ENCODE measurements at regions not wholly inside any gene's neighbourhood (a gene's known extent, or its start where the extent isn't known, plus 50 kb on each side); places are given as distances from the start of the nearest gene placed in this dataset.

- H4K20me1 ChIP-seq (ENCODE audit: insufficient read depth), result no peaks in the 10 kb centered on the region
- ChIA-PET POLR2A (no interaction called here), CTCF (no interaction called here)
- H3K27ac ChIP-seq (ENCODE audit: low read depth in 2 of 2, low read length in 1 of 2), result no peak overlapping the region
- H3K9me3 ChIP-seq, result no peaks in the 10 kb centered on the region
- 51% methylated on average over 4 of the region's 4 CpGs for WGBS (ENCODE audit: low lambda C conversion rate)
- H3K9me2 ChIP-seq, result no peaks in the 10 kb centered on the region
- H3K4me3 ChIP-seq (ENCODE audit: low read depth in 2 of 2, low read length in 1 of 2), result no peak overlapping the region
- no peak overlapping the region for H3K9ac ChIP-seq
- no peak for DNase-seq
- H3K4me2 ChIP-seq, result no peak overlapping the region
- H2AFZ ChIP-seq (ENCODE audit: low read depth), result no peak overlapping the region
- H3F3A ChIP-seq (replicated peaks; ENCODE audit: insufficient read depth), result no peaks in the 10 kb centered on the region
- TF ChIP-seq FOSL2 (IDR thresholded peaks at IDR 0.05; ENCODE audit: borderline replicate concordance, low read depth) (no peak), IRF3 (IDR thresholded peaks at IDR 0.05; ENCODE audit: low read depth, low read length) (no peak), RAD21 (IDR thresholded peaks at IDR 0.05; ENCODE audit: low read length) (no peak), EP300 (IDR thresholded peaks at IDR 0.05; ENCODE audit: borderline replicate concordance in 1 of 2, low read depth in 1 of 2, low read length in 1 of 2) (no peak), RFX5 (IDR thresholded peaks at IDR 0.05; ENCODE audit: low read length) (no peak), SMC3 (IDR thresholded peaks at IDR 0.05; ENCODE audit: low read depth, low read length) (no peak), ELF1 (IDR thresholded peaks at IDR 0.05) (no peak), JUND (IDR thresholded peaks at IDR 0.05) (no peak), PBX3 (IDR thresholded peaks at IDR 0.05) (no peak)
- no peaks in the 10 kb centered on the region for H3K36me3 ChIP-seq (replicated peaks in 1 of 2; ENCODE audit: control insufficient read depth in 1 of 2, insufficient read depth in 2 of 2, low read length in 1 of 2)
- H3K4me1 ChIP-seq (ENCODE audit: control insufficient read depth in 1 of 2, insufficient read depth in 2 of 2, low read depth in 1 of 2, low read length in 1 of 2), result no peaks in the 10 kb centered on the region
- peaks cover 16% of the 10 kb centered on the region; the same call in 1 of the 2 replicates for H3K27me3 ChIP-seq (ENCODE audit: insufficient read depth)
- no peaks in the 10 kb centered on the region for H3K79me2 ChIP-seq (ENCODE audit: insufficient read depth)
Measured at GRCh38 chr2:118764855-118765254, 82.6 kb downstream of the EN1 start.

GRCh38 chr2:118763797-118764196, 83.7 kb downstream of the EN1 start:
- Histone ChIP-seq H4K20me1 (ENCODE audit: insufficient read depth) (no peaks in the 10 kb centered on the region), H2AFZ (ENCODE audit: low read depth) (no peak overlapping the region), H3K9ac (no peak overlapping the region), H3K4me2 (no peak overlapping the region), H3K27ac (ENCODE audit: low read depth in 2 of 2, low read length in 1 of 2) (no peak overlapping the region), H3F3A (replicated peaks; ENCODE audit: insufficient read depth) (no peaks in the 10 kb centered on the region), H3K9me2 (no peaks in the 10 kb centered on the region), H3K4me1 (ENCODE audit: control insufficient read depth in 1 of 2, insufficient read depth in 2 of 2, low read depth in 1 of 2, low read length in 1 of 2) (no peaks in the 10 kb centered on the region), H3K79me2 (ENCODE audit: insufficient read depth) (no peaks in the 10 kb centered on the region), H3K4me3 (ENCODE audit: low read depth in 2 of 2, low read length in 1 of 2) (no peak overlapping the region), H3K27me3 (ENCODE audit: insufficient read depth) (peaks cover 16% of the 10 kb centered on the region; the same call in 1 of the 2 replicates), H3K36me3 (replicated peaks in 1 of 2; ENCODE audit: control insufficient read depth in 1 of 2, insufficient read depth in 2 of 2, low read length in 1 of 2) (no peaks in the 10 kb centered on the region), H3K9me3 (no peaks in the 10 kb centered on the region)
- ChIA-PET CTCF (no interaction called here), POLR2A (no interaction called here)
- 42% methylated on average over 12 of the region's 12 CpGs for WGBS (ENCODE audit: low lambda C conversion rate)
- TF ChIP-seq EZH2phosphoT487 (IDR thresholded peaks at IDR 0.05; ENCODE audit: borderline replicate concordance, low read depth), result no peak
- TF ChIP-seq REST (IDR thresholded peaks at IDR 0.05; ENCODE audit: low read depth, low read length), result no peak
- no peak for TF ChIP-seq TAF1 (IDR thresholded peaks at IDR 0.05; ENCODE audit: borderline replicate concordance, low read depth, low read length)
- peak; percentile 23; the same call in 1 of the 2 replicates for TF ChIP-seq CTCF (IDR thresholded peaks at IDR 0.05)
- no peak for TF ChIP-seq JUND (IDR thresholded peaks at IDR 0.05)
- peak; percentile 20 for DNase-seq
